GM12874 (cell line): ENCODE measurements at regions not wholly inside any gene's neighbourhood (a gene's known extent, or its start where the extent isn't known, plus 50 kb on each side); places are given as distances from the start of the nearest gene placed in this dataset.

Experiments used
- TF ChIP-seq, protein P1 (sequence below): IDR thresholded peaks from 2 replicates; pipeline ENCODE4 v1.5.1; 2011; ENCODE audit warnings: low read depth, mild to moderate bottlenecking, control low read depth, low read length, moderate library complexity; ENCODE audit not compliant: insufficient read depth

DNA sequence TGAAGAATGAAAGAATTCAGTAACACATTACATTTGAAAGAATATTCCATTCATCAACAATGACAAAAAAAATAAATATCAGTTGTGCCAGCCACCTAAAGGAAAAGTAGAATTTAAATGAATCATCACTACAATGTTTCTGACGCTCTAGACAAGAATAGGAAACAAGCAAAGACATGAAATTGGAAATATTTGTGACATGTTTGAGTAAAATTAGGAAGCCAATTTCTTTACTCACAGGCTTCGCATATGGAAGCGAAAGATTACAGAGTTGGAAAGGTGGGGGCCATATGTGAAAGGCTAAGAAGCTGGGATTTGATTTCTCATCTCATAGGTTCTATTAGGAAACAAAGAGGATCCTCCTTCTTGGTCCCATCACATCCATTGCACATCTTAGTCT is 279.0 kb downstream of the IPO8 start:
- TF ChIP-seq, protein P1, sequence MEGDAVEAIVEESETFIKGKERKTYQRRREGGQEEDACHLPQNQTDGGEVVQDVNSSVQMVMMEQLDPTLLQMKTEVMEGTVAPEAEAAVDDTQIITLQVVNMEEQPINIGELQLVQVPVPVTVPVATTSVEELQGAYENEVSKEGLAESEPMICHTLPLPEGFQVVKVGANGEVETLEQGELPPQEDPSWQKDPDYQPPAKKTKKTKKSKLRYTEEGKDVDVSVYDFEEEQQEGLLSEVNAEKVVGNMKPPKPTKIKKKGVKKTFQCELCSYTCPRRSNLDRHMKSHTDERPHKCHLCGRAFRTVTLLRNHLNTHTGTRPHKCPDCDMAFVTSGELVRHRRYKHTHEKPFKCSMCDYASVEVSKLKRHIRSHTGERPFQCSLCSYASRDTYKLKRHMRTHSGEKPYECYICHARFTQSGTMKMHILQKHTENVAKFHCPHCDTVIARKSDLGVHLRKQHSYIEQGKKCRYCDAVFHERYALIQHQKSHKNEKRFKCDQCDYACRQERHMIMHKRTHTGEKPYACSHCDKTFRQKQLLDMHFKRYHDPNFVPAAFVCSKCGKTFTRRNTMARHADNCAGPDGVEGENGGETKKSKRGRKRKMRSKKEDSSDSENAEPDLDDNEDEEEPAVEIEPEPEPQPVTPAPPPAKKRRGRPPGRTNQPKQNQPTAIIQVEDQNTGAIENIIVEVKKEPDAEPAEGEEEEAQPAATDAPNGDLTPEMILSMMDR = no peak

GRCh38 chr12:30415777-30416176 is 279.9 kb downstream of the IPO8 start:
- TF ChIP-seq, protein P1 = no peak

- TF ChIP-seq, protein P1 = no peak
Measured at GRCh38 chr12:30414507-30414906, 281.2 kb downstream of the IPO8 start.

DNA sequence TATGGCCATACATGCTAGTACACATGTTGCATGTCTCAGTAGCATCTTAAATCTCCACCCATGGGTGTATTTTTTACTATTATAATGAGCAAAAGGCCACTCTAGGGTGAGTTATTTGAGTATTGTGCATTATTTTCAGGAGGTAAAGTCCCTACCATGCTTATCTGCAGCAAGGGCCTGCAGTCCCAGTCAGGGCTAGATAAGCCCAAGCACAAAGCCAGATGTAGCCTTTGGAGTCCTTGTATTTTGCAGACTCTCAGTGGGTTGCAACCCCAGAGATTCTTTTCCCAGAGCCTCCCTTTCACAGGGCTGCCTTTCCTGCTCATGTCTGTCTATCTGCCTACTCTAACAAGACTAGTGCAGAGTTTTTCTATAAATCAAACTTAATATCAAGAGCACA is 295.3 kb downstream of the IPO8 start:
- TF ChIP-seq, protein P1 = no peak

DNA sequence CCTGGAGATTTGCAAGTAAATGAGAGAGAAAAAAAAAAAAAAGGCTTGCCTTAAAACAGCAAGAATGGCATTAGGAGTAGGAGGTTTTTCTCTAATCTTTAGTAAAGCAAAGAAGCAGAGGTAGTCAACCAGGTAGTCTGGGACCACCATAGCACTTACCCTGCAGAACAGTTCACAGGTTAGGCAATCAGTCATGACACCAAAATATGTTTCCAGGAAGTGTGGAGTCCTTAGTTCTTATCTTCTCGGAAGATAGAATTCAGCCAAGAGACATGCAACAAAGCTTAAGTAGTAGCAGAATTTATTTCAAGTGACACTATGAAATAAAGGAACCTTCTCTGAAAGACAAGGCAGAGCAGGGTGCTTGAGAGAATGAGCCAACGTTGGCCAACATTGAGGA is 295.8 kb downstream of the IPO8 start:
- TF ChIP-seq, protein P1 = no peak

- TF ChIP-seq, protein P1 = no peak
Measured at GRCh38 chr12:30396576-30396975, 299.1 kb downstream of the IPO8 start.

DNA sequence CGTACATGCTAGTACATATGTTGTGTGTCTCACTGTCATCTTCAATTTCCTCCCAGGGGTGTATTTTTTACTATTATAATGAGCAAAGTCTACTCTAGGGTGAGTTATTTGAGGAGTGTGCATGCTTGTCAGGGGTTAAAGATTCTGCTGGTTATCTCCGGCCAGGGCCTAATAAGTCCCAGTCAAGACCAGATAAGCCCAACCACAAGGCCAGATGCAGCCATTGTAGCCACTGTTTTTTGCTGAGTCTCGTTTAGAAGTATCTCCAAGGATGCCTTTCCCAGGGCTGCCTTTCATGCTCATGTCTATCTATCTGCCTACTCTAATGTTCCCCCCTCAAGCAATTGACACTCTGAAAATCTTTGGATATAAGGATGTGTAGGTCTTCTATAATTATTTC is 300.5 kb downstream of the IPO8 start:
- TF ChIP-seq, protein P1 = no peak
